ENCODE measurements at regions not wholly inside any gene's neighbourhood (a gene's known extent, or its start where the extent isn't known, plus 50 kb on each side); places are given as distances from the start of the nearest gene placed in this dataset.

GRCh38 chr2:126244937-126245336 is 411.0 kb upstream of the GYPC start:
- no peaks in the 10 kb centered on the region for H3K36me3 ChIP-seq (ENCODE audit: low read depth, low read length)
- no peaks in the 10 kb centered on the region for H3F3A ChIP-seq (ENCODE audit: low read length, unreplicated experiment)
- no peak for ATAC-seq
- ChIA-PET POLR2A (ENCODE audit: unreplicated experiment) (no interaction called here), CTCF (no interaction called here)
- no peaks in the 10 kb centered on the region for H3K27me3 ChIP-seq (ENCODE audit: low read length)
- intact Hi-C loops (cut with micrococcal nuclease), result no loop called here
- no peak overlapping the region for H3K4me3 ChIP-seq (ENCODE audit: low read length)
- no peak overlapping the region for H3K4me2 ChIP-seq (ENCODE audit: low read length)
- H2AFZ ChIP-seq (ENCODE audit: low read length), result no peak overlapping the region
- H3K79me2 ChIP-seq (ENCODE audit: low read length), result no peaks in the 10 kb centered on the region
- H3K9ac ChIP-seq (ENCODE audit: low read length), result no peak overlapping the region
- no peaks in the 10 kb centered on the region for H3K4me1 ChIP-seq (ENCODE audit: insufficient read depth, low read length)
- no peaks in the 10 kb centered on the region for H3K9me2 ChIP-seq (replicated peaks; ENCODE audit: low read length)
- TF ChIP-seq CTCF (conservative IDR thresholded peaks at IDR 0.05; ENCODE audit: low read depth, low read length) (peak; percentile 43; the same call in 1 of the 2 replicates), EZH2phosphoT487 (IDR thresholded peaks at IDR 0.05; ENCODE audit: borderline replicate concordance, low read length) (no peak), EZH2 (IDR thresholded peaks at IDR 0.05; ENCODE audit: low read length, unreplicated experiment) (no peak)
- no TSS peak for BruUV-seq (replicated peaks)
- peak; percentile 32 for DNase-seq
- H4K20me1 ChIP-seq (ENCODE audit: low read length), result no peaks in the 10 kb centered on the region
- H3K9me3 ChIP-seq (ENCODE audit: low read length), result no peaks in the 10 kb centered on the region
- no peak overlapping the region for H3K27ac ChIP-seq (ENCODE audit: low read length)

- H3K79me2 ChIP-seq (ENCODE audit: low read length), result no peaks in the 10 kb centered on the region
- ChIA-PET POLR2A (ENCODE audit: unreplicated experiment) (no interaction called here), CTCF (no interaction called here)
- H3K36me3 ChIP-seq (ENCODE audit: low read depth, low read length), result no peaks in the 10 kb centered on the region
- no peak for TF ChIP-seq CTCF (conservative IDR thresholded peaks at IDR 0.05; ENCODE audit: low read depth, low read length)
- TF ChIP-seq EZH2phosphoT487 (IDR thresholded peaks at IDR 0.05; ENCODE audit: borderline replicate concordance, low read length), result no peak
- no peak for TF ChIP-seq EZH2 (IDR thresholded peaks at IDR 0.05; ENCODE audit: low read length, unreplicated experiment)
- no peak for DNase-seq
- H3K4me1 ChIP-seq (ENCODE audit: insufficient read depth, low read length), result no peaks in the 10 kb centered on the region
- ATAC-seq, result no peak
- H3K4me2 ChIP-seq (ENCODE audit: low read length), result no peak overlapping the region
- no peaks in the 10 kb centered on the region for H3F3A ChIP-seq (ENCODE audit: low read length, unreplicated experiment)
- H2AFZ ChIP-seq (ENCODE audit: low read length), result no peak overlapping the region
- no peak overlapping the region for H3K27ac ChIP-seq (ENCODE audit: low read length)
- H3K4me3 ChIP-seq (ENCODE audit: low read length), result no peak overlapping the region
- H3K9me2 ChIP-seq (replicated peaks; ENCODE audit: low read length), result no peaks in the 10 kb centered on the region
- H3K27me3 ChIP-seq (ENCODE audit: low read length), result no peaks in the 10 kb centered on the region
- intact Hi-C loops (cut with micrococcal nuclease), result no loop called here
- no peaks in the 10 kb centered on the region for H4K20me1 ChIP-seq (ENCODE audit: low read length)
- no peaks in the 10 kb centered on the region for H3K9me3 ChIP-seq (ENCODE audit: low read length)
- no peak overlapping the region for H3K9ac ChIP-seq (ENCODE audit: low read length)
- BruUV-seq (replicated peaks), result no TSS peak
Measured at GRCh38 chr2:126253669-126254068, 402.3 kb upstream of the GYPC start.

GRCh38 chr2:126264625-126265024 is 391.3 kb upstream of the GYPC start:
- Histone ChIP-seq H3F3A (ENCODE audit: low read length, unreplicated experiment) (no peaks in the 10 kb centered on the region), H4K20me1 (ENCODE audit: low read length) (no peaks in the 10 kb centered on the region), H3K9me3 (ENCODE audit: low read length) (peaks cover 8% of the 10 kb centered on the region), H3K4me3 (ENCODE audit: low read length) (no peak overlapping the region), H3K4me1 (ENCODE audit: insufficient read depth, low read length) (no peaks in the 10 kb centered on the region), H3K27ac (ENCODE audit: low read length) (no peak overlapping the region), H3K36me3 (ENCODE audit: low read depth, low read length) (no peaks in the 10 kb centered on the region), H3K4me2 (ENCODE audit: low read length) (no peak overlapping the region), H3K27me3 (ENCODE audit: low read length) (no peaks in the 10 kb centered on the region), H2AFZ (ENCODE audit: low read length) (no peak overlapping the region), H3K79me2 (ENCODE audit: low read length) (no peaks in the 10 kb centered on the region), H3K9ac (ENCODE audit: low read length) (no peak overlapping the region), H3K9me2 (replicated peaks; ENCODE audit: low read length) (no peaks in the 10 kb centered on the region)
- TF ChIP-seq EZH2 (IDR thresholded peaks at IDR 0.05; ENCODE audit: low read length, unreplicated experiment) (no peak), CTCF (conservative IDR thresholded peaks at IDR 0.05; ENCODE audit: low read depth, low read length) (no peak), EZH2phosphoT487 (IDR thresholded peaks at IDR 0.05; ENCODE audit: borderline replicate concordance, low read length) (no peak)
- ChIA-PET CTCF (no interaction called here), POLR2A (ENCODE audit: unreplicated experiment) (no interaction called here)
- intact Hi-C loops (cut with micrococcal nuclease), result no loop called here
- ATAC-seq, result no peak
- BruUV-seq (replicated peaks), result no TSS peak
- no peak for DNase-seq
